ENCODE measurements at regions not wholly inside any gene's neighbourhood (a gene's known extent, or its start where the extent isn't known, plus 50 kb on each side); places are given as distances from the start of the nearest gene placed in this dataset.

DNA sequence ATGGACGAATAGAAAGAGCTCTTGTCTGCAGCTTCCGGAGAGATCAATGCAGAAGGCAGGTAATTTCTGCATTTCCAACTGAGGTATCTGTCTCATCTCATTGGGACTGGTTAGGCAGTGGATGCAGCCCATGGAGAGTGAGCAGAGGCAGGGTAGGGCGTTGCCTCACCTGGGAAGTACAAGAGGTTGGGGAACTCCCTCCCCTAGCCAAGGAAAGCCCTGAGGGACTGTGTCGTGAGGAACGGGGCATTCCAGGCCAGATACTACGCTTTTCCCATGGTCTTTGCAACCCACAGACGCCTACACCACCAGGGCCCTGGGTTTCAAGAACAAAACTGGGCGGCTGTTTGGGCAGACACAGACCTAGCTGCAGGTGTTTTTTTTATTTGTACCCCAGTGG lies 186.3 kb downstream of the ETV1 start:
- TF ChIP-seq YY1 (IDR thresholded peaks at IDR 0.05; ENCODE audit: insufficient read depth, insufficient read length) (no peak), SUZ12 (IDR thresholded peaks at IDR 0.05; ENCODE audit: extremely low read depth, insufficient read depth, insufficient read length) (no peak)
